DOHH2 (cell line): ENCODE measurements at regions not wholly inside any gene's neighbourhood (a gene's known extent, or its start where the extent isn't known, plus 50 kb on each side); places are given as distances from the start of the nearest gene placed in this dataset.

Experiments
- CTCF ChIP-seq: fragments of 200-600 bp; sonication (generic); IDR thresholded peaks from one replicate; pipeline ENCODE4 v1.5.1; 2014; ENCODE audit warnings: antibody characterized with exemption, mild to moderate bottlenecking, low read depth, low read length; ENCODE audit not compliant: poor library complexity, severe bottlenecking
- EZH2phosphoT487 ChIP-seq: fragments of 200-600 bp; sonication (generic); IDR thresholded peaks from 2 replicates; pipeline ENCODE4 v1.6.1; 2017; ENCODE audit warnings: borderline replicate concordance, mild to moderate bottlenecking, antibody characterized with exemption, low read length, moderate library complexity, mixed read lengths

GRCh38 chr5:90265545-90265857 lies 144.1 kb downstream of the CETN3 start:
- peak; percentile 1 for TF ChIP-seq CTCF
- no peak for TF ChIP-seq EZH2phosphoT487
